NCI-H748 treated with DMSO at 0.1 percent for 48 hours (cell line): ENCODE measurements at regions not wholly inside any gene's neighbourhood (a gene's known extent, or its start where the extent isn't known, plus 50 kb on each side); places are given as distances from the start of the nearest gene placed in this dataset.

Experiments
- DNase-seq: peaks from one replicate; lab custom pipeline; 2025; lab: John Stamatoyannopoulos, UW

- DNase-seq: no peak
These were observed 428.9 kb upstream of the FANCL start for GRCh38 chr2:58669998-58670397.

- no peak for DNase-seq
These were observed 426.1 kb upstream of the FANCL start for GRCh38 chr2:58667137-58667774.

- no peak for DNase-seq
These were observed 425.3 kb upstream of the FANCL start for GRCh38 chr2:58666323-58666970.

DNA sequence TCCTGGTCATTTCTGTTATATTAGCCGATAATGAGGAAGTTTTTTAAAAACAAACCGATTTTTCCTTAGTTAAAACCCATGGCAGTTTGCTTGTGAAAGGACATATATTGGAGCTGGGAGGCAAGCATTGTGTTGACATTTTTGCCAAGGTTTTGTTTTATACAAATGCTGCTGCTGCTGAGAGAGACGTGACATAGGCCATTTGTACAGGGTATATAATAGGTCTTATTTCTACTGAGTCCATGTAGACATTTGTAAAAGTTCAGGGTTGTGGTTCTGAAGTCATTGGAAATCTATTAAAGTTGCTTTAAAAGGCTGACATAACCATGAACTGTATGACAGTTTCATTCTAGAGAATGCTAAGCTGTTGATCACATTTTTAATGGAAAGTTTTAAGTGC is 424.0 kb upstream of the FANCL start:
- DNase-seq: no peak

DNA sequence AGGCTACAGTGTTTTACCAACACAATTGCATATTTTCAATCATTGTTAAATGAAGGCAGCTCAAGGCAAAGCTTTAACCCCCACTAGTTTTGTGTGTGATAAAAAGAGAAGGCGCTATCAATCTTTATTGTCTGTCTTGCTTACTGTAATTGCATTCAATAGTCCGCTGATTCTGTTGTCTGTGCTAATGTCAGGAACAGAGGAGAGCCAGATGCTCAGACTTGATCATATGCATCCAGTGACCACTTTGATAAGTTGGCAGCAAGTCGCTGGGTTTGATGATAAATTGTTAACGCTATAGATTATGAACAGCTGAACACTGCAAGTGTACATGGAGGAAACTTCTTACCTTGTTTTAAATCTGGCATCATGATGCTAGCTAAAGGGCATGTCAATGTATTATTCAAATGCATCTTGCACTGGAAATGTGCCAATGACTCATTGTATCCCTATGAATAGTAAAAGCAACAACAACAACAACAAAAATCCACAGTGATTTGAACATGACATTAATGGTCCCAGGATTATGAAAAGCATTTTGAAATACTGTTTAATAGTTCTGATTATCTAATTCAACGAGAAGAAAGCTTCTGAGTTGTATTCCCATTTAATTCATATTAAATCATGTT is 423.5 kb upstream of the FANCL start:
- DNase-seq: no peak

GRCh38 chr2:58660046-58660445 is 418.9 kb upstream of the FANCL start:
- no peak for DNase-seq

DNA sequence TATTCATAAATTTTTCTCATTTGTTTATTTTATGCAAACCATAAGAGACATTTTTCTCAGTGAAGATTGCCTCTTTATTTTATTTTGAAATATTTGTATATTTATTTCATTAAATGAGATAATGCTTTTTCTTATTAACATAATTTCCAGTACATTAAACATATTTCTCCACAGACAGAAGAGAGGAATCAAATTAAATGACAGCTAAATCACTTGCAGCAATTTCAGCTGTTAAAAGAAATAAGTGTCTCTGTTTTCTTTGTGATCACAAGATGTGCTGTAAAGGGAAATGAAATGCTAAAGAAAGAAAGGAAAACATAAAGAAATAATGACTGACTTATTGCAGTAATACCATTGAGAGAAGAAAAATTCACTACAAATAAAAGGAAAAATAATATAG is 414.0 kb upstream of the FANCL start:
- DNase-seq: no peak

DNA sequence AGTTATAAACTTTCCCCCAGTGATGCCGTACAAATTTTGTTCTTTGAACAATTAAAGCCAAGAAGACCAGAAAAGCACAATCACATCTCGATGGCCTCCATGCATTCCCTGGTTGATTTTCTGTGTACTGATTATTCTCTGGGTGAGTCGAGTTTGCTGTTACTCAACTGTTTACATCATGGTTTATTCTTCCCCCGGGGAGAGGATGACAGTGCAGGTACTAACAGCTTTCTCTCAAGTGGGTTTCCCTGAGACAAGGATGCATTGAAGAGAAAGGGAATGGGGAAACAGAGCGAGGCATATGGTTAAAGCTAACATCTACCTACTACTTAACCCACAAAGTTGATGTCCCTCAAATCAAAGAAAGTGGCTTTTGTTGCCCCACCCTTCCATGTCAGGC is 410.8 kb upstream of the FANCL start:
- DNase-seq: no peak

DNA sequence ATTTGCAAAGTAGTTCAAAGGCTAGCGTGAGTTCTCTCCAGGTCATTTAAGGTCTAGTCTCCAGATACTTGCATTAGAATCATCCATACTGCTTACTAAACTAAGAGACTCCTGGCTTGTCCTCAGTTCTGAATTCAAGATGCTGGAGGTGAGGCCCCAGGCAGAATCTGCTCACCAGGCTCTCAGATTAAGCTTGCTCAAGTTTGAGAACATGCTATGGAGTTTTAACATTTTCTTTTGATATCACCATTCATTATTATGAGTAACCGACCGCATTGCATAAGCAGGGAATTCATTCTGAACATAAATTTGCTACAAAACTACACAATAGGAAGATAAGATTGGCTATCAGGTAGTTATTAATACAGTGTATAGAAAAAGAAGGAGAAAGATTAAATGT is 409.7 kb upstream of the FANCL start:
- no peak for DNase-seq

DNA sequence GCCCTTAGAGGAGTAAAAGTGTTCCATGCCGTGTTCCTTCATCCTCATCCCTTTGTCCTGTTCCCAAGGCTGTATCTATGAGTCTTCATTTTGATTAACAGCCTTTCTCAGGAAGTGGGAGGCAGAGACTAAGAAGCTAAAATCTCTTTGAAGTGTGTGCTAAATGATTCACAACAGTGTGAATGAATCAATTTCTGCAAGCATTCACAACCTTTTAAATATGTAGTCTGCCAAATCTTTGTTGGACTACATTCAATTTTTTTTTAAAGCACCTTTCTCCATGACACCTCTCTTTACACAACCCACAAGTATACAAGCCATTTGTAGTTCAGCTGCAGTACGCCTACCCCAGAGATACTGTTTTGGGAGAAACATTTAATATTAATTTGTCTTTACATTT is 408.6 kb upstream of the FANCL start:
- DNase-seq: no peak

- no peak for DNase-seq
These were observed 403.9 kb upstream of the FANCL start for GRCh38 chr2:58645017-58645416.

- no peak for DNase-seq
These were observed 403.3 kb upstream of the FANCL start for GRCh38 chr2:58644451-58644850.

DNA sequence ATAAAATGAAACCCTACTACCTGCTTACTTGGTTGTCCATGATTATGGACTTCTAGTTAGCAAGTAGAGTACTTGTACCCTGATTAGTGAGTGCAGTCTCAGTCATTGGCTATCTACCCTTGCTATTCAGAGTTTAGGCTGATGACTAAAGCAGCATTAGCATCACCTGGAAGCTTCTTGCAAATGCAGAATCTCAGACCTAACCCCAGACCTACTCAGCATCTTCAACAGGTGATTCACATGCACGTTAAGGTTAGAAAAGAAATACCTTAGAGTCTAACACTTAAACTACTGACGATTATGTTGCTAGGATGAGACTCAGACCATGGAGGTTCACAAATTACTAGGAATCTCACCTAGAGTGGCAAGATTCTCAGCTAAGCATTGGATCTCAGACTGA is 399.9 kb upstream of the FANCL start:
- DNase-seq: no peak

- DNase-seq: no peak
These were observed 398.9 kb upstream of the FANCL start for GRCh38 chr2:58640042-58640441.

- DNase-seq: no peak
These were observed 397.2 kb upstream of the FANCL start for GRCh38 chr2:58638256-58638805.

GRCh38 chr2:58636872-58637271 is 395.7 kb upstream of the FANCL start:
- no peak for DNase-seq

- DNase-seq: no peak
These were observed 394.8 kb upstream of the FANCL start for GRCh38 chr2:58635801-58636375.

DNA sequence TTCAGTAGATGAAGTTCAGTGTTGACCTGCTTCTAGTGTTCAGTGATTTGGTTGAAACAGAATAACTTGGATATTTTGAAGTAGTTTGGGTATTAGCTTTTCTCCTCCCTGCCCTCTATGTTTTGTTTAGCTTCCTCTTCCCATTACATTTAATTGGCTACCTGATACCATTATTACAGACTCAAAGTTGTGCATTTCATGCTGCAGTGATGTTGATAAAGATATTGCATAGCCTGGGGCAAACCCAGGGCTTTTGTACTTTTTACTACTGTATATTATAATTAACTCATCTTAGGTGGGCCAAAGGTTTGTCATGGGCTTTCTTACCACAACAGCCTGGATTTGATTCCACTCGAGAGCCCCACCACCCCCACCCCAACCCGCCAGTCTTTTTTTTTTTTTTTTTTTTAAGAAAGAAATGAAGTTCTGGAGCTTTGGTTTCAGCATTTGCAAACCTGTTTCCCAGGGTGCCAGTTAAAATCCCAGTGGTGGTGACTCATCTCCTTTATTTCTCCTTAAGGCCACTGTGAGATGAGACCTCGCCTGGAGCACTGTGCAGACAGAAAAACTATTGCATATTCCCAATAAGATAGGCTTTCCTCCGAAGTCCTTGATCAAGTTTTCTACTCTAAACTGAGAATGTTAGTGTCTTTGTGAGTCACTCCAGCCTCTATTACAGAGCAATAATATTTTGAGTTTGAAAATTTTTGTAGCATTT is 393.7 kb upstream of the FANCL start:
- DNase-seq: peak; percentile 79

- no peak for DNase-seq
These were observed 392.7 kb upstream of the FANCL start for GRCh38 chr2:58633613-58634365.

- DNase-seq: no peak
These were observed 390.9 kb upstream of the FANCL start for GRCh38 chr2:58631986-58632385.

DNA sequence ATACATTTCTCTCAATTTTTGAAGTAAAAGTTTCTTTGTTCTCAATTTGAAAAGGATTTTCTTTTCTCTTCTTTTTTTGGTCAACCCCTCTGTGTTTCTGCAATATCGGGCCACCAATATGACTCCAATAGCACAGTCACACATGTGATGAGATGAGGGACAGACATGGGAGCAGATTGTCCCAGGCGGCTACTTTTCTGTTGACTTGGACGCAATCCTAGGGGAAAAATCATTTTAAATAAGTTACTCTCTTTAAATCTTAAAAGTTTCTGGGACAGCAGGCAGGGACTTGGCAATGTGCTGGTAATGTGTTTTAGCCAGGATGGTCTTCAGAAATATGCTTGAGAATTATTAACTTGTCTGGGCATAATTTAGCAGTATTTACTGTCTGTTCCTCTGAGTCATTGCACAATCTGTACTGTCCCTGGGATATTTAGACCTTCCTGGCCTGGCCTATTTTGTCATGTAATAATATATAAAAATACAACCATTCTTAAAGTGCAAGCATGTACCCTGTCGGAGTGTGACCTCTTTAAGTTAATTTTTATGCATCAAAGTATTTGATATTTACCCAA is 388.5 kb upstream of the FANCL start:
- DNase-seq: no peak
